Esophagus squamous epithelium (tissue), 5 donors: ENCODE measurements at regions not wholly inside any gene's neighbourhood (a gene's known extent, or its start where the extent isn't known, plus 50 kb on each side); places are given as distances from the start of the nearest gene placed in this dataset.

Source experiments
- DNase-seq: peaks from one replicate; lab custom pipeline; 2025; lab: John Stamatoyannopoulos, UW
- H3K27ac ChIP-seq, 4 donors: fragments of 200-600 bp; sonication (generic); one replicate each; pipeline ENCODE4 v1.5.1; 2016 to 2019; ENCODE audit warnings: mild to moderate bottlenecking in 1 of 4
- H3K27me3 ChIP-seq, 4 donors: fragments of 200-600 bp; sonication (generic); 1 replicate in 3 of 4; 2 replicates in 1 of 4; pipeline versions ENCODE4 v1.5.1 to v1.6.0; 2017 to 2021; ENCODE audit warnings: antibody characterized with exemption in 1 of 4
- H3K36me3 ChIP-seq, 3 donors: fragments of 200-600 bp; sonication (generic); one replicate each; pipeline ENCODE4 v1.5.1; 2016 to 2019
- H3K4me1 ChIP-seq, 3 donors: fragments of 200-600 bp; sonication (generic); one replicate each; pipeline ENCODE4 v1.5.1; 2017 to 2019
- H3K4me3 ChIP-seq, 4 donors: fragments of 200-600 bp; sonication (generic); 1 replicate in 3 of 4; 2 replicates in 1 of 4; pipeline ENCODE4 v1.5.1; 2016 to 2019; ENCODE audit warnings: mild to moderate bottlenecking in 2 of 4, moderate library complexity in 1 of 4
- H3K9me3 ChIP-seq, 3 donors: fragments of 200-600 bp; sonication (generic); one replicate each; pipeline ENCODE4 v1.5.1; 2016 to 2019
- CTCF ChIP-seq, 6 experiments: fragments of 450-650 bp in 4 of 6; fragments of 200-600 bp in 2 of 6; sonication (generic) in 2 of 6; IDR thresholded peaks; one replicate each; pipeline ENCODE4 v1.5.1; 2016 to 2019; ENCODE audit warnings: antibody characterized with exemption in 6 of 6, mild to moderate bottlenecking in 4 of 6, moderate library complexity in 4 of 6
- POLR2A ChIP-seq, 4 donors: fragments of 450-650 bp; IDR thresholded peaks; one replicate each; pipeline ENCODE4 v1.6.1; 2017; ENCODE audit warnings: antibody characterized with exemption in 4 of 4, mild to moderate bottlenecking in 4 of 4, moderate library complexity in 3 of 4
- WGBS, 2 donors: methylation state at CpG; one replicate each; pipeline ENCODE4 v1.1.5; 2018; 5-methylcytosine and 5-hydroxymethylcytosine counted together
- intact Hi-C: fragments of 100-400 bp; cut with DNase I; formaldehyde crosslinking; loops from one replicate; pipeline ENCODE4 v1.15.0; 2022
- donor health status: DM: yes; HTN: yes; CAD: no.

GRCh38 chrX:40377684-40378083, 203.1 kb upstream of the ATP6AP2 start:
- no peaks in the 10 kb centered on the region for H3K27me3 ChIP-seq
- no peak overlapping the region for H3K27ac ChIP-seq
- no peaks in the 10 kb centered on the region for H3K4me1 ChIP-seq
- no peaks in the 10 kb centered on the region for H3K36me3 ChIP-seq
- no peak overlapping the region for H3K4me3 ChIP-seq
- TF ChIP-seq POLR2A (IDR thresholded peaks at IDR 0.05) (no peak), CTCF (IDR thresholded peaks at IDR 0.05) (no peak)
- H3K9me3 ChIP-seq, result no peaks in the 10 kb centered on the region
- intact Hi-C loops, result no loop called here
- 50 to 83% methylated on average over 1 of the region's 1 CpG for WGBS, 2 donors
- DNase-seq, result no peak

- Histone ChIP-seq H3K4me1 (no peaks in the 10 kb centered on the region), H3K27me3 (peaks cover 0 to 3% (median 0%) of the 10 kb centered on the region in 4 donors), H3K27ac (no peak overlapping the region), H3K36me3 (no peaks in the 10 kb centered on the region), H3K4me3 (no peak overlapping the region), H3K9me3 (no peaks in the 10 kb centered on the region)
- intact Hi-C loops, result no loop called here
- TF ChIP-seq CTCF (IDR thresholded peaks at IDR 0.05), result no peak
- no peak for TF ChIP-seq POLR2A (IDR thresholded peaks at IDR 0.05)
- DNase-seq, result no peak
- no CpG with 5 or more reads among the region's 2 CpGs for WGBS, 2 donors
These were observed 206.3 kb upstream of the ATP6AP2 start for GRCh38 chrX:40374486-40374885.

GRCh38 chrX:40373641-40374040, 207.1 kb upstream of the ATP6AP2 start:
- H3K36me3 ChIP-seq, result no peaks in the 10 kb centered on the region
- H3K27ac ChIP-seq, result no peak overlapping the region
- no peak overlapping the region for H3K4me3 ChIP-seq
- no peak for TF ChIP-seq CTCF (IDR thresholded peaks at IDR 0.05)
- no peak for TF ChIP-seq POLR2A (IDR thresholded peaks at IDR 0.05)
- H3K27me3 ChIP-seq, result peaks cover 0 to 3% (median 0%) of the 10 kb centered on the region in 4 donors
- intact Hi-C loops, result no loop called here
- H3K4me1 ChIP-seq, result no peaks in the 10 kb centered on the region
- no peak for DNase-seq
- no peaks in the 10 kb centered on the region for H3K9me3 ChIP-seq

GRCh38 chrX:40373025-40373424, 207.7 kb upstream of the ATP6AP2 start:
- no peak for TF ChIP-seq CTCF (IDR thresholded peaks at IDR 0.05)
- TF ChIP-seq POLR2A (IDR thresholded peaks at IDR 0.05), result no peak
- WGBS, 2 donors, result 79 to 95% methylated on average over 3 to 4 of the region's 4 CpGs
- Histone ChIP-seq H3K27me3 (peaks cover 0 to 3% (median 0%) of the 10 kb centered on the region in 4 donors), H3K4me3 (no peak overlapping the region), H3K36me3 (no peaks in the 10 kb centered on the region), H3K27ac (no peak overlapping the region), H3K4me1 (no peaks in the 10 kb centered on the region), H3K9me3 (no peaks in the 10 kb centered on the region)
- intact Hi-C loops, result no loop called here
- no peak for DNase-seq

GRCh38 chrX:40371376-40371775, 209.4 kb upstream of the ATP6AP2 start:
- no peaks in the 10 kb centered on the region for H3K4me1 ChIP-seq
- no peak for DNase-seq
- H3K4me3 ChIP-seq, result no peak overlapping the region
- peaks cover 0 to 3% (median 0%) of the 10 kb centered on the region in 4 donors for H3K27me3 ChIP-seq
- H3K36me3 ChIP-seq, result no peaks in the 10 kb centered on the region
- no peaks in the 10 kb centered on the region for H3K9me3 ChIP-seq
- TF ChIP-seq POLR2A (IDR thresholded peaks at IDR 0.05) (no peak), CTCF (IDR thresholded peaks at IDR 0.05) (no peak)
- 73% methylated on average over 2 of the region's 6 CpGs; no CpG with 5 or more reads in 1 of the 2 donors for WGBS, 2 donors
- intact Hi-C loops, result no loop called here
- H3K27ac ChIP-seq, result no peak overlapping the region
